ENCODE measurements at regions not wholly inside any gene's neighbourhood (a gene's known extent, or its start where the extent isn't known, plus 50 kb on each side); places are given as distances from the start of the nearest gene placed in this dataset.
"Not testable (repeated sequence)": the region's sequence is repeated elsewhere in the genome, so short reads cannot be mapped to it uniquely, and the experiment has no call there.

DNA sequence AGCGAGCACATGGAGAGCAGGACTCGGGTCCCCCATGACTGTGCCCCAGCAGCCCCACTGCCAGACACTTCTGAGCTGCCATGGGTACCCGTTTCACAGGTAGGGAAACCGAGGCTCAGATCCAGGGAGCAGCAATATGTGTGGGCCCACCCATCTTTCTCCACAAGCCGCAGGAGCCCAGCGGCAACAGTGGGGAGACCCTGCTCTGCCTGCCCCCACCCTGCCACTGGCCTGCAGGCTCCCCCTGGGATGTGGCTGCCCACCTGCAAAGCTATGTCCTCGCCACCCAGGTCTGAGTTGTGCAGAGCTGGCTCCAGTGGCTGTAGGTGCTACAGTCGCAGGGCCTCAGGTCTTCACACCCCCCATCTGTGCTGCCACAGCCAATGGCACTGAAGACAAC is 50.6 kb upstream of the C1QTNF9B start:
- no peak for DNase-seq (ENCODE audit: low read depth)

- DNase-seq (ENCODE audit: low read depth), result no peak
Observed at GRCh38 chr13:23949200-23949599, 51.9 kb upstream of the C1QTNF9B start.

DNA sequence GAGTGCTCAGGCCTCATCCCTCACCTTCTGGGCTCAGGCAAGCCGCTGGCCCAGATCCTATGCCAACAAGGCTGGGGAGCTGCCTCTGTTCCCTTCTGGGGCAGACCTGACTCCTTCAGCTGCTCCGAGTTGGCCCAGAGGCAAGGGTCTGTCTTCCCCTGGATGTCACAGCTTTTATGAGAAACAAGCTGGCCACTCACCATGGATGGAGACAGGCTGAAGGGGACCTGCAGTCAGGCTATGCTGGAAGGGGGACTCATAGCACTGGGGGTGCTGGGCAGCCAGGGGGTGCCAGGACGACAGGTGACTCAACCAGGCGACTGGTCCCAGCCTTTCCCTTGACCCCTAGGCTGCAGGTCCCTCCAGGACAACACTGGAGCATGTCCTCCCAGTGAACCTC is 52.4 kb upstream of the C1QTNF9B start:
- DNase-seq (ENCODE audit: low read depth), result no peak

GRCh38 chr13:23950736-23951510 is 53.6 kb upstream of the C1QTNF9B start:
- no peak for DNase-seq (ENCODE audit: low read depth)

- DNase-seq (ENCODE audit: low read depth), result no peak
Observed at GRCh38 chr13:23952796-23953195, 55.5 kb upstream of the C1QTNF9B start.

DNA sequence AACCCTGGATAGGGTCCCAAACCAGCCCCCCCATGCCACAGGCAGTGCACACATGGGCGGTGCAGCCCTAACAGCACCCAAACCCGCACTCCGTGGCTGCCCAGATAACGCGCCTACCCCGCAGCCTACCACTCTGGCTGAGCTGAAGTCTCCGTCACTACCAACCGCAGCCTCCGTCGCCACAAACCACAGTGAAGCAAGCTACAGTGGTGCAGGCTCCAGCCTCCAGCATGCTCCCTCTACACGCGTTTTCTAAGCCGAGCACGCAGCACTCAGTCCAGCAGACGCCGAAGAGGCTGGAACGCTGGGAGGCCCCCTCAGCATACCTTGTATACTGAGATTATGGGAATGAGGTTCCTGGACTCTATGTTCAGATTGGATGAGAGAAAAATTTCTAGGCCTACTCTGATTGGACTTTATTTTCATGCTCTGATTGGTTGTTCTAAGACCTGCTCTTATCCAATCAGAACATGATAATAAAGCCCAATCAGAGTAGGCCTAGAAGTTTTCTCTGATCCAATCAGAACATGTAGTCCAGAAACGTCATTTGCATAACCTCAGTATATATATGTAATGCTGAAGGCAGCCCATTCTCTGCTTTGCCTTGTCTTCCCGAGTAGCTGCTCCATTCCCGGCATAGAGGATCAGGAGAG is 56.7 kb upstream of the C1QTNF9B start:
- DNase-seq (ENCODE audit: low read depth), result no peak

DNA sequence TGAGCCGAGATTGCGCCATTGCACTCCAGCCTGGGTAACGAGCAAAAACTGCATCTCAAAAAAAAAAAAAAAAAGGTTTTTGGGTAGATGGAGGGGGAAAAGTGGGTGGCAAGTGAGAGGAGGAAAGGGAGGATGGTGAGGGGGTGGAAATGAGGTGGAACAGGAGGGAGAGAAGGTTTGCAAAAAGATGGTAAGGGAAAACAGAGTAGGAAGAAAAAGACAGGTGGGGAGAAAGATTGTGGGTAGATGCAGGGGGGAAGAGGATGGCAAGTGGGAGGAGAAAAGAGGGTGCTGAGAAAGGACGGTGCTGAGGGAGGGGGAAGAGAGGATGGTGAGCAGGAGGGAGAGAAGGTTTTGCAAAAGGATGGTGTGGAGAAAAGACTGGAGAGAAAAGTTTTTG is 57.8 kb upstream of the C1QTNF9B start:
- DNase-seq (ENCODE audit: low read depth), result no peak

- peak; percentile 65 for DNase-seq (ENCODE audit: low read depth)
Observed at GRCh38 chr13:23956106-23956505, 58.8 kb upstream of the C1QTNF9B start.

- DNase-seq (ENCODE audit: low read depth), result no peak
Observed at GRCh38 chr13:23957981-23958380, 60.7 kb upstream of the C1QTNF9B start.

DNA sequence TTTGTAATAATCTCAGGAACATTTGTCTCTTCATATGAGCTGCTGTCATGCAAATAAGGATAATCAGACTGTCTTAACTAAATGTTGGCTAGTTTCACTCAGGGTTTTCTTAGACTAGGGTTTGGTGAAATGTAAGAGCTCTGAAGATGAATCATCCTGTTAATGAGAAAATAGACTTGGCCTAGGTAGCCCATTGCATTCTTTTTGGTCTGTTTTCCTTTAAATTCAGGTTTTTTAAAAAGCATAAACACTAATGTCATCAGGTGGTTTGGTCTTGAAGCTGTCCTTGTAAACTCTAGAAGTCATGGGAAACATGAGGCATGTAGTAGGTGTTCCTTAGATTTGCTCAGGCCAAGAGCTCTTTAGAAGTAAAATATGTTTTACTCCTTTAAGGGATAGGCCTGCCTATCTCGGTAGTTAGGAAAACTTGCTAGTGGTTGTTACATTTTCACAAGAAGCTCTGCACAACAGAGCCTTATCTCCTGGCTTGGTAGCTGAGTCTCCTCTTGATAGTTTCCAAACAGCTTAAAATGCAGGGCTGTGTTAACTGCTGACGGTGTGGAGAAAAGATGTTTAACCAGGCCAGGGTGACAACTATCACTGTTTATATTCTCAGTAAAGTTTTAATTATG is 62.0 kb upstream of the C1QTNF9B start:
- DNase-seq (ENCODE audit: low read depth), result no peak

DNA sequence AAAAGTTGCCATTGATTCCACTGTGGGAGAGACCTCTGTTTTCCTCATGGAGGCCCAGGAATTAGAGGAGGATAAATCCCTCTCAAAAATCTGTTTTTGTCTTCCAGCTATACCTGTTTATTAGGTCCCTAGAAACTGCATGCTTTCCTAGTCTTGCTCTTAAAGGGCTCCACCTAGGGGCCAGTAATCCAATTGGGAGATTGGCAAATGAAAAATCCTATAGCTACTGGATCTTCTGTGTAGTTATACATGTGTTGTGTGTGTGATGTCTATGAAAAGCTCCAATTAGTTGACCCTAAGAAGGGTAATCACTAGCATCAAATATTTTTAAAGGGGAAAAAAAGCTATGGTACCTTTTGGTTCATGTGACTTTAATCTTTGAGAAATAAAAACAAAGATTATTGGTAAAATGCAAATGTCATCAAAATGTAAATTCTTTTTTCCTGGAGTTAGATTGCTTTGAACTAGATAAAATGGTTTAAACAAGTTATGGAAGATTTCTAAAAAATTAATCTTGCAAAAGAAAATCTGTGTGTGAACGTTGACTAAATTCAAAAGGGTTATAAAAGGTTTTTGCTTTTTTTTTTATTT is 63.4 kb upstream of the C1QTNF9B start:
- DNase-seq (ENCODE audit: low read depth), result no peak

GRCh38 chr13:23963184-23963931 is 66.1 kb upstream of the C1QTNF9B start:
- no peak for DNase-seq (ENCODE audit: low read depth)

GRCh38 chr13:23963947-23964346 is 66.6 kb upstream of the C1QTNF9B start:
- no peak for DNase-seq (ENCODE audit: low read depth)

DNA sequence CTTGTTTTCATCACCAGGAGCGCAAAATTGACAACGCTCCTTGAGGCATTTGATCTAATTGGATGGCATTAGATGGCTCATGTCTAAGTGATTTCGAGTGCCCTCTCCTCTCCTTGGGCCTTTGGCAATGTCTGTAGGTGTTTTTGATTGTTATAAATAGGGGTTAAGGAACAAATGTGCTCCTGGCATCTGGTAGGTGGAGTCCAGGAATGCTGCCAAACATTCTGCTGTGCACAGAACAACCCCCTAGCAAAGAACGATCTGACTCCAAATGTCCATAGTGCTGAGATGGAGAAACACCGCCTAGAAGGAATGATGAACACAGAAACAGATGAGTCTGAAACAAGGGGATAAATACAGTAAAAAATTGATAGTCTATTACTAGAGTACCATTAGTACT is 68.0 kb upstream of the C1QTNF9B start:
- no peak for DNase-seq (ENCODE audit: low read depth)

- DNase-seq (ENCODE audit: low read depth), result no peak
Observed at GRCh38 chr13:23966221-23966690, 69.0 kb upstream of the C1QTNF9B start.

- no peak for DNase-seq (ENCODE audit: low read depth)
Observed at GRCh38 chr13:23966691-23967615, 69.7 kb upstream of the C1QTNF9B start.

DNA sequence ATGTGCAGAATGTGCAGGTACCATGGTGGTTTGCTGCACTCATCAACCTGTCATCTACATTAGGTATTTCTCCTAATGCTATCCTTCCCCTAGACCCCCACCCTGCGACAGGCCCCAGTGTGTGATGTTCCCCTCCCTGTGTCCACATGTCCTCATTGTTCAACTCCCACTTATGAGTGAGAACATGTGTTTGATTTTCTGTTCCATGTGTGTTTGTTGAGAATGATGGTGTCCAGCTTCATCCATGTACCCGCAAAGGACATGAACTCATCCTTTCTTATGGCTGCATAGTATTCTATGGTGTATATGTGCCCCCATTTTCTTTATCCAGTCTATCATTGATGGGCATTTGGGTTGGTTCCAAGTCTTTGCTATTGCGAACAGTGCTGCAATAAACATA is 70.5 kb upstream of the C1QTNF9B start:
- DNase-seq (ENCODE audit: low read depth), result not testable (repeated sequence)

GRCh38 chr13:23969647-23970046 is 72.3 kb upstream of the C1QTNF9B start:
- DNase-seq (ENCODE audit: low read depth), result no peak

DNA sequence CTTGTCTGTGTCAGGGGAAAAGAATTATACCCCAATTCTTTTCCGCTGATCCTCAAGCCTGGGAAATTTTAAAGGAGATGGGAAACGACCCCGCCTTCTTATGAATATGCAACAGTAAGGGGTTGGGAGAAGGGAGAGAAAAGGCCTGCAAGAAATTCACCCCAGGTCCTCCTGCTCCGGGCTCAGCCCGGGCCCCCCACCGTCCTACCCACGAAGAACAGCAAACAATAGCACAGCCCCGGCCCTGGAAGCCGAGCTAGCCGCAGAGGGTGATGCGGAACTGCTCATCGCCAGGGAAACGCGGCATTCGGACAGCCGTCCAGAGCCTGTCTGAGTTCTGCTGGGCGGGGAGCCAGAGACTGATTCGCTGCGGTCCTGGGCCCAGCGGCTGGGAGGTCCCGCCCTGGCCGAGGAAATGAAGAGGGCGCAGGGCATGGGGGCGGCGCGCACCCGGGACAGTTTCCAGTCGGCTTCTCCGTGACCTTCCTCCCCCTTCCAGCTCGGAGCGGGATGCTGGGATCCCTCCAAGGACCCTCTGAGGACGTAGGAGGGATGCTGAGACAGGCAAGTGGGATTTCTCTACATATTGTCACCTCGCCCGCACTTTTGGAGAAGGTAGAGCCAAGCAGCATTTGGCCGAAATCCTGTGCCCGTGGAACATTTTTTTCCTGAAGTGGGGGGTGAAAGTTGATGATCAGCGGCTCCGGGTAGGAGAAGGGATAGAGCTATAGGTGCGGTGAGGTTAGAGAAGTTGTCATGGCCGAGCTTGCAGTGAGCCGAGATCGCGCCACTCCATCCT is 82.3 kb upstream of the C1QTNF9B start:
- DNase-seq (ENCODE audit: low read depth), result peak; percentile 70

- DNase-seq (ENCODE audit: low read depth), result peak; percentile 85
Observed at GRCh38 chr13:23980160-23980551, 82.9 kb upstream of the C1QTNF9B start.

Data from Daoy (cell line).